ENCODE measurements at regions not wholly inside any gene's neighbourhood (a gene's known extent, or its start where the extent isn't known, plus 50 kb on each side); places are given as distances from the start of the nearest gene placed in this dataset.

DNA sequence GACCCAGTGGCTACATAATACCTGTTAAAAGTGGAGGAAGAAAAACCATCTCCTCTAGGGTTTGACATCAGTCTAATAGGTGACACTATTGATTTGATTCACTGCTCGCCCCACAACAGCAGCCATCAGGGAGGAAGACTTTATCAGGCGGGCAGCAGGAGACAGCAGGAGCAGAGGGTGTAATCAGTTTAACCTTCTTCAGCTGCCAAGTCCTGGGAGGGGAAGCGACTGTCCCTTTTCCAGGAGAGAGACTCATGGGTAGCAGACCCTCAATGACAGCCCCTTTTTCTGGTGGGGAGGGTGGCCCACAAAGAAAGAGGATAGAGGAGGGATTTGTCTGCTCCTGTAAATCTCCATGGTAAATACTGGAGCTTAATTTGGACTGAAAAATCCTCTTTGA lies 291.8 kb downstream of the HAPSTR1 start:
- DNase-seq = no peak

DNA sequence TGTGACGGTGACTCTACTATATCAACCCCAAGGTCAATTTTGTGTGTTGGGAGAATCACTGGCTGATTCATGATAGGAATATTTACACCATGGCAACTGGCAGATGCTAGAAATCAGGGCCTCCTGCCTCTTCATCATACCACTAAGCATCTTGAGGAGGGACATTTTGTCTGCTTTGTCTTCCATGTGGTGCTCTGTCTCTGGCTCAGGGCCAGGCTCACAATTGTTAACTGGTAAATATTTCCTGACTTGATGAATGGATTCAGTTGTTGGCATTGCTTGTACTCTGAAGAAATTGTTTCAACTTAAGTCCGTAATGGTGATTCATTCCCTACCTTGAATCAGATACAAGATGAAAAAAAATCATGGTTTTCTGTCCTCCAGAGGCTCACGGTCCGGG lies 292.7 kb downstream of the HAPSTR1 start:
- DNase-seq = no peak

DNA sequence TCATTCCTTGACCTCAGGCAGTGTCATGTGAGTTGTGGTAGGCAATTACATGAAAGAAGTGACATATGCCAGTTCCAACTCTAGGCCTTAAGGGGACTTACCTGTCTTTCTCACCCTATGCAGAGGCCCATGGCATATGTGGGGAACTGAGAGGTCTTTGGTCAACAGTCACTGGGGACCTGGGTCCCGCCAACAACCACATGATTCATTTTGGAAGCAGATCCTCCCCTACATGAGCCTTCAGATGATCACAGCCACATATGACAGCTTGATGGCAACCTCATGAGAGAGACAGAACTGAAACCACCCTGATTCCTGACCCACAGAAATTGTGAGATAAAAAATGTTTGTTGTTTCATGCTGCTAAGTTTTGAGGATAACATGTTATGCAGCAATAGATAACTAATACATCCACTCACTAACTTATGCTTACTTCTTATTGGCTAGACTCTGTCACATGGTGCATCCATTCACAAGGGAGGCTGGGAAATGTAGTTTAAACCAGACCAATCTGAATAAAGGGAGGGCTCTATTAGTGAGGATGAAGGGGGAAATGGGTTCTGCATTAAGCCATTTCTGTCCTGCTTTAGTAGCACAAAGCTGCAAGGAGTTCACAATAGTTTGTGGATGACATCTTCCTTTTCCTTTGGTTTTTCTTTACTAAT lies 298.2 kb downstream of the HAPSTR1 start:
- DNase-seq = no peak

DNA sequence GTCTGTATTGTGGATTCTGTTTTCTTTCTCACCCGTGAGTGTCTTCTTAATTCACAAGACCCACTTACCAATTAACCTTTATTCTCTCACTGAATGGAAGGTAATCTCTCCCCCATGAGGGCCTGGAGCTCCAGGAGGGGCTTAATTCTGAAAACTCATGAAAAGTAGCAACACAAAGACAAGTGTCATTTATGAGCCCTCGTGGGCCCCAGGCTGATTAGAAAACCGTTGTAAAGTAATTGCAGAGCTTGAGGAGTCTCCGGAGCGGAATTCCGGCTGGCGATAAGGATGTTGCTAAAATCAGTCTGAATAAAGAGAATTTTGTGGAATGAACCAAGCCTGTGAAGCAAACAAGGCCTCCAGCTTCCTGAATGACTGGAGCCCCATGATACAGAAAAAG lies 301.5 kb downstream of the HAPSTR1 start:
- no peak for DNase-seq

DNA sequence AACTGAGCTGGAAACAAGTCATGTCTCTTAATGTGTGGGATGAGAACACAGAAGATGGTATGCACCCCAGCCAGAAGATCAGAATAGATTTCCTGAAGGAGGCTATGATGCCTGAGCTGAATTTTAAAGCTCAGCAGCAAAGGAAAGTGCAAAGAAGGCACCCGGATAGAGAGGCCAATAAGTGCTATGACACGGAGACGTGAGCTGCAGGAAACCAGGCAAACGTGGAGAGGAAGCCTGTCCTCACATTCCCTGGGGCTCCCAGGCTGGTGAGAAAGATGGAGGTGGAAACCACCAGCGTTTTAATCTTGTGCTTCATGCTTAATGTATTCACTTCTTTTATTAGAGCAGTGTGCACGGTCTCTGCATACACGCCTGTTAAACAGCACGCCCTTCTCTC lies 302.1 kb downstream of the HAPSTR1 start:
- no peak for DNase-seq

DNA sequence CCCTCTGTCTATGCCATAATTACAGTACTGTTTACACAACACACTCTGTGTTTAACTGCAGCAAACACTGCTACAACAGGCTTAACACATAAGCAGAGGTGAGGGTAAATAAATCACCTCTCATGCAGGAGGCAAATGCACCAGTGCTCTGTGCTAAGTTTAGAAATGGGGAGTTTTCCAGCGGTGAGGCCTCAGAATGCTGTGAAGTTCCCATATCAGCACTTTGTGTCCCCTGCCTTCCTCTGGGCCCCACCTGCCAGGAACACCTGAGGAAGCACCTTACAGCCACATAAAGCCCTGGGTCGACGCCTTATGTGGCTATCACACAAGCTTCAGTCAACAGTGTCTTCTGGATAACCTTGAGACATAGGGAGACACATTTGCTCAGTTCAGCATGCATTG lies 304.5 kb downstream of the HAPSTR1 start:
- DNase-seq = no peak

DNA sequence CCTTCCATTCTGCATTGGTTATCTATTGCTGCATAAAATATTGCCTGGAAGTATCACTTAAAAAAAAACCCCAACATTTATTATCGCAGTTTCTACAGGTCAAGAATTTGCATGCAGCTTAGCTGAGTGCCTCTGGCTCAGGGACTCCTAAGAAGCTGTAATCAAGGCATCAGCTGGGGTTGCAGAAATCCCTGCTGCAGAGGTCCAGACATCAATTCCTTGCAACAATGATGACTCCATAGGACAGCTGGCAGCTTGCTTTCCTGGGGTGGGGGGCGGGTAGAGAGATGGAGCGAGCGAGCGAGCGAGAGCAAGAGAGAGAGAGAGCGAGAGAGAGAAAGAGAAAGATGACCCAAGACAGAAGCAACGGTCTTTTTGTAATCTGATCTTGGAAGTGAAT lies 308.1 kb downstream of the HAPSTR1 start:
- no peak for DNase-seq

DNA sequence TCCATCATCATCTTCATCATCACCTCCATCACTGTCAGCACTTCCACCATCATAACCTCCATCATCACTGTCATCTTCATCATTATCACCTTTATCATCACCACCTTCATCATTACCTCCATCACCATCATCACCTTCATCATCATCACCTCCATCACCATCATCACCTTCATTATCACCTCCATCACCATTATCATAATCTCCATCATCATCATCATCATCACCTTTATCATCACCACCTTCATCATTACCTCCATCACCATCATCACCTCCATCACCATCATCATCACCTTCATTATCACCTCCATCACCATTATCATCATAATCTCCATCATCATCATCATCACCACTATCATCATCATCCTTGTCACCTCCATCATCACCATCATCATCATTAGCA lies 309.7 kb downstream of the HAPSTR1 start:
- no peak for DNase-seq

DNA sequence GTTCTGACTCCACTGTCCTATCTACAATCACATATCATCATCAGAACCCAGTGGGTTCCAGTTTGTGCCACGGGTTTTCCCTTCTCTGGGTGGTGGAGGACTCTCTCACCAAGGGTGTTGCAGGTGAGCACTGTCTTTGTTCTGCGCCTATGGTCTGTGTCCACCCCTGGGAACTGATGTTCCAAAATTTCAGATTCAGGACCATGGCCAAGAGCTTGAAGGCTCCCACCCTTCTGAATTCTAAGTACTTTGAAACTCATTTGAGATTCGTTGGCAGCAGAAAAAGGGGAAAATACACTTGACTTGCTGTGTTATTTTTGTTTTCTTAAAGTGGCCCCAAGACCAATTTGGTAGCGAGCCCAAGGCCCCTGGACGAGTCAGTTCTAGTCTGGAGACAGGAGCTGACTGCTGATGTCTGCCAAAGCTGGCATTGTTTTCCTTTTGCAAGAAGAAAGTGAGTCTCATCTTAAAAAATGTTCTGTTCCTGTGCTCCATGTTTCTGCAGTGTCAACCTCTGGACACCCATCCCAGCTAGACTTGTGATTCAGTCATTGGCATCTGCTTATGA lies 310.9 kb downstream of the HAPSTR1 start:
- no peak for DNase-seq

DNA sequence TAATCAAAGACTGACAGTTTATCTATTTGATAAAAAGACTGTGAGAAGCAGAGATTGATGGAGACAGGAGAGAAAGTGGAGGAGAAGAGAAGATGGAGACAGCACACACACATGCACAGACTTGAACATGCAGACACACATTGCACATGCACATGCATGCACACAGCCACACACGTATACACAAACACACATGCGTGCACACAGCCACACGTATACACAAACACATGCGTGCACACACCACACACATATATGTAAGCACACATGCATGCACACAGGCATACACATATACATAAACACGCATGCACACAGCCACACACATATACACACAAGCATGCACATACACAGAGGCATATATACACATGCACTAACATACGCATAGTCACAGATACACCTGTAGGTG lies 313.4 kb downstream of the HAPSTR1 start:
- no peak for DNase-seq

DNA sequence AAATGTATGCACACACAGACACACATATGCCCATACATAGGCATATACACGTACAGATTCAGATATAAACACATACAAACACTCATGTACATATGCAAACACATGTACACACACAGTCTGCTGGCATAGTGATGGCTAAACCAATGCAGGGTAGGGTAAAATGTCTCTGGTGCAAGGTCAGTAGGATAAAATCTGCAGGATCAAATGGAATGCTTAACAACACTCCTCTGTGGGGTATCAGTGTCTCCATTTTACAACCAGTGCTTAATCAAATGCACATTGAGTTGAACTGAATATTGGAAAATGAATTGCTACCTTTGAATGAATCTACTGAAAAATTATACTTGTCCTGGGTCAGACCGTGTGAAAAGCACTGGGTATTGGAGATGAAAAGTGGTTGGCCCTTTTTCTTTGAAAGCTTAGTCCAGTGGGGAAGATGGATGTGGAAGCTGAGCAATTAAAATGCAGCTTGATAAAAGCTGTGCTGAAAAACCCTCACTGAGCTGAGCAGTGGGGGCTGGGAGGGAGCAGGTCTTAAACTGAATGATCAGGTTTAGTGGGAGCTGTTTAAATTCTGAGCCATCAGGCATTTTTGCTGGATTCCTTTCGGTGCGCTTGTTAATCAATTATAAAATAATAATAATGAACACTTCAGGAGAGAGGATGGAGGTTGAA lies 314.7 kb downstream of the HAPSTR1 start:
- no peak for DNase-seq

DNA sequence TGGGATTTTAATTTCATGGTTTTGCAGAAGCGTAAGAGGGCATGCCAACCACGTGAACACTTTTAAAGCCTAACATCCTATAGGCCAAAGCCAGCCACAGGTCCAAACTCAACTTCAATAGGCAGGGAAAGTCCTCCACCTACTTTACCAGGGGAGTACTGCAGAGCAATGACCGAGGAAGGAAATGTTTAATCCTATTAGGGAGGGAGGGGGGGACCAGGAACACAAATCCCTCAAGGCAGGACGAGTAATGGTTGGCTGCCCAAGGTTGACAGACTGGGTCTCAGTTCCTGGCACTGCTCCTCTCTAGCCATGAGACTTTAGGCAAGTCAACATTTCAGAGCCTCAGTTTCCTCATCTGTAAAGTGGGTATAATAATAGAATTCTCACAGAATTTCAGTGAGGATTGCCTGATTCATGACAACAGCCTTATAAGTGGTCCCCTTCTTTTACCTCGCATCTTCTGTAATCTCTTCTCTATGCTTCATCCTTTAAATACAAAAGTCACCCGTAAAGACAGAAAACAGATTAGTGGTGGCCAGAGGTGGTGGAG lies 315.8 kb downstream of the HAPSTR1 start:
- no peak for DNase-seq

DNA sequence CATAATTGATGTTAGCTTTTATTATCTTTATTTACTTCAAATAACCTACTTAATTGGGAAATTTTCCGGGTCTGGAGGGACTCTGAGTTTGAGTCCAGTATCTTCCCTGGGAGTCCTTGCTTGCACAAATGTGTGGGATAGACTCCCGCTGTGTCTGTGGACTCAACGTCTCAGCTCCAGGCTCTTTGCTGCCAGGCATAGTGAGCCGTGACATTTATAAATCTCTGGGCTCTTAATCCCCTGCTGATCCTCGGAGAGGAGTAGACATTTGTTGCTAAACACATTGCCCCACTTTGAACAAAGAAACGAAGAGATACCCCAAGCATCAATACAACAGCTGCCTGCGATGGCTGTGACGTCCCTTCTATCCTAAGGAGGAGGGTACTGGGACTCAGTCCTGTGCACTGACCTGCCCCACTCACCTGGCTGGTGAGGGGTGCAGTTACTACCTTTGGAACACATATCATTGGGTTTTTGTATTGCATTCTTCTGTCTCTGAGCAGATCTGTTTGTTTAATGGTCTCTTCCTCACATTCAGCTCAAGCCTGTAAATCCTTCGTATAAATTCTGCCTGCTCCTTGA lies 316.9 kb downstream of the HAPSTR1 start:
- no peak for DNase-seq

DNA sequence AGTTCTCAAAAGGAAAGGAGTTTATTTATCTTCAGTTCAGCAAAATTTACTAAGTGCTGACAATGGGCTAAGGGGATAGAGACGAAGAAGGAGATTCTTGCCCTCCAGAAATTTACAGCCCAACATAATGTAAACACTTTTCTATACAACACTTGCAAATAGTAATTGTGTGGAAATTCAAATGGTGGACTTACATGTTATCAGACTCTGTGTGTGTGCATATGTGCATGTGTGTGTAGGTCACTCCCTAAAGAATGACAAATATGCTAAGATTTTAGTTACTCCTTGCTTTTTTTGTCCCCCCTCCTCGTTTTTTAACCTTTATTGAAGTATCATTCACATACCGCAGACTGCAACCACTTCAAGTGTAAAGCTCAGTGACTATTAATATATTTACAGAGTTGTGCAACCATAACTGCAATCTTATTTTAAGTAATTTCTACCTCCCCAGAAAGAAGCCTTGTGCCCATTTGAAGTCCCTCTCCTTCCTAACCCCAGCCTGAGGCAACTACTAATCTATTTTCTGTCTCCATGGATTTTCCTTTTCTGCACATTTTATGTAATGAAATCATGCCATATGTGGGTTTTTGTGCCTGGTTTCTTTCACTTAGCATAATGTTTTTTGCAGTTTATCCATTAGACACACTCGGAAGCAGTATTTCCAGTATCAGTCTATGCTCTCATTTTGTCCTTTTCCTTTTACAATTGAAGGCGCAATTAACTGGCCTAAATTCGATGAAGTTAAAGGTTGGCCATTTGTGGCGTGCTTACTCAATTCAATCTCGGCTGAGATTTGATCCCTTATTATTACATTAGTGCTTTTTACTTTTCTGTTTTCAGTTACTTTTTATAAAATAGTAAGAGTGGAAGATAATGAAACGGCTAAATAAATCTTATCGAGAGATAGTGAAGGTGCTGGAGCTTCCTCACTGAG lies 318.4 kb downstream of the HAPSTR1 start:
- DNase-seq = no peak

DNA sequence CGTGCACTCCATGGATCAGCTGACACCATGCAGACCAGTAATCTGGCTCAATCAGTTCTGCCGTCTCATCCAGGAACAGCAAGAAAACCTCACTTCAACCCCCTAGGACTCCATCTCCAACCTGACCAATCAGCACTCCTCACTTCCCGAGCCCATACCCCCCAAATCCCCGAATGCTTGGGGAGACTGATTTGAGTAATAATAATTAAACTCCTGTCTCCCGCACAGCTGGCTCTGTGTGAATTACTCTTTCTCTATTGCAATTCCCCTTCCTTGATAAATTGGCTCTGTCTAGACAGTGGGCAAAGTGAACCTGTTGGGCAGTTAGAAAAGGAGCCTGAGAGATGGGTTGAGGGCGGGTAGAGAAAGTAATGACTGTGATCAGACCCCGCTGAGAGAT lies 320.0 kb downstream of the HAPSTR1 start:
- no peak for DNase-seq

DNA sequence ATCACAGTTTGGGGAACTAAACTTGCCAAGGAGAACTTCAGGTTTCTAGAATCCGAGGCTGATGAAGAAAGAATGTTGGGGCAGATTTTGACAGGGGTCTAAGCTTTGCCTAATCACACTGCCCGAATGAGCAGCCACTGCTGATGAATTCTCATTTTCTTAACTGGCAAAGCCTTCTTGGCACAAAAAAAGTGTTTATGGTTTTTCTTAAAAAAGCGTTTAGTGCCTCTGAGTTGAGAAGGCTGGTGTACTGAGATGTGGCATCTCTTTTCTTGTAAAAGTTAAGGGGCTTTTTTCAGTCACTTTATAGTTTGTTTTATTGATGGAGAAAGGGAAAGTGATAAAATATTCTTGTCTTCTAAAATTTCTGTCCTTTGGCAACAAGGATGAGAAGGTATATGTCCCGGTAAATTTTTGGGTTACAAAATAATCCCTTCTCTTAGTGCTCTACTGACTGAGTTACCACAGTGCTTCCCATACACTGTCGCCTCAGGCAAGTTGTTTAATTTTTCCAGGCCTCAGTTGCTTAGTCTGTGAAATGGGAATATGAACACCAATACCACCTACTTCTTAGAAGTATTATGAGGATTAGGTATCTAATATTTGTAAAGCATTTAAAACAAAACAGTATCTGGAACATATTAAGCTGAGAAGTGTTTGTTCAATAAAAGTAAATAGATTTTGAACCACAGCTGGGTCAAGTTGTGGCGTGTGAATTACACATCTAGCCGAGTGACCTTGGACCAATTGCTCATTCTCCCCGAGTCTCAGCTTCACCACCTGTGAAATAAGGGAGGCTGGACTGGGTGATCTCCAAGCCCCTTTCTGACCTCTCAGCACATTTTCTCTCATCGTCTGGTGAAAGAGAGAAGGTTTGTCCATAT lies 320.8 kb downstream of the HAPSTR1 start:
- DNase-seq = no peak

DNA sequence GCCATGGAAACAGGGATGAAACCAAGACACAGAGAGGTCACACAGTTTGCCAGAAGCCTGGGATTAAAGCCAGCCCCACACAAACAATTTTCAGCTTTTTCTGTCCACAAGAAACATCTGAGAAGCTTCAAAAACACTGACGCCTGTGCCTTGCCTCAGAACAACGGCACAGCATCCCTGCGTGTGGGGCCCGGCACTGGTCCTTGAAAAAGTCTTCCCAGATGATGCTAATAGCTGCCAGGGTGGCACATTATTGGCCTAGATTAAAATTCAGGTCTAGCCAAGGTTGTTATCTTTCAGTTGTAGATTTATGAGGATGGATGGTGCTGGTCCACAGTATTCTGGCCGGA lies 321.4 kb downstream of the HAPSTR1 start:
- DNase-seq = no peak

DNA sequence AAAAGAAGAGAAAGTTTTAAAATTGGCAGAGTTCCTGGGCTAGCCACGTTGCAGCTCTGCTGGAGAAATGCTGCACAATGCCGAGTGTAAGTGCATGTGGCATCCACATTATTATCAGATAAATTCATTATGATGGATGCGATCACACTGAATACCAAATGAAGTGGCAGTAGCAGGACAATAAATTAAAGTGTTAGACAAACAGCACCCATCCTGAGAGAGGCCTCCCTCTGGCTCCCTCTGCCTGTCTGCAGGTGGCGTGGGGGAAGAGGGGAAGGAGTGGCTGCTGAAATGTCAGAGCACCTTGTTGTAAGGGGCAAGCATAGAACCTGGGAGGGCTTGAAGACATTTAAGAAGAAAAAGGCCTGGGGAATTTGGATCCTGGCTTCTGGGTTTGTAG lies 324.1 kb downstream of the HAPSTR1 start:
- no peak for DNase-seq

DNA sequence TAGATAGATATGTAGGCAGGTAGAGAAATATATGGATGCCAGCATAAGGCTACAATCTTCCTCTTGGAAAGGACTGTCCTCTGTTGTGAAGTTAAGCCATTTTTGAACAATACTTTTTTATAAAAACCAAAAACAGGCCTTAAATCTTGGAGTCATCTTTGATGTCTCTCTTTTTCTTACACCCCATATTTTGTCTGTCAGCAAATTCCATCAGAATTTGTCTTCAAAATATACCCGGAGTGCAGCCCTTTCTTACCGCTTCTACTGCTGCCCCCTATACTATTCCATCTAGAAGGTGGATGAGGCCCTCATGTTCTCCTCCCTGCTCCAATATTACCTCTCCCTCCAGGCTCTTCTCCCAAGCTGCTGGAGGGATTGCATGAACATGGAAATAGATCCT lies 326.5 kb downstream of the HAPSTR1 start:
- no peak for DNase-seq

DNA sequence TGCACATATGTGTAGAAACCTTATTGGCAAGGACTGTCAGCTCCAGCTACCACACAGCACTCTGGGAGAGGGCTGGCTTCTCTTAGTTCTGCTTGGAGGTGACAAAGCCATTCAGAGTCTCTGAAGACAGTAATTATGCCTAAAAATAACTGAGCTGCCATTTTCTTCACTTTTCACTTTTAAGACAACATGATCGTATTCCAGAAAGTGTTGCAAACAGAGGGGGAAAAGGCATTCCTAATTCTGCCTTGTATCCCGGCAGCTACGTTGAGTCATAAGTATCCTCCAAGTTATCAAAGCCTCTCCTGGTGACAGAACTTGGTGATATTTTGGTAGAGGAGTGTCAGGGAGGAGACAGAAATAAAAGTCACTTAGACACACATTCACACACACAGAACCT lies 327.7 kb downstream of the HAPSTR1 start:
- DNase-seq = no peak

DNA sequence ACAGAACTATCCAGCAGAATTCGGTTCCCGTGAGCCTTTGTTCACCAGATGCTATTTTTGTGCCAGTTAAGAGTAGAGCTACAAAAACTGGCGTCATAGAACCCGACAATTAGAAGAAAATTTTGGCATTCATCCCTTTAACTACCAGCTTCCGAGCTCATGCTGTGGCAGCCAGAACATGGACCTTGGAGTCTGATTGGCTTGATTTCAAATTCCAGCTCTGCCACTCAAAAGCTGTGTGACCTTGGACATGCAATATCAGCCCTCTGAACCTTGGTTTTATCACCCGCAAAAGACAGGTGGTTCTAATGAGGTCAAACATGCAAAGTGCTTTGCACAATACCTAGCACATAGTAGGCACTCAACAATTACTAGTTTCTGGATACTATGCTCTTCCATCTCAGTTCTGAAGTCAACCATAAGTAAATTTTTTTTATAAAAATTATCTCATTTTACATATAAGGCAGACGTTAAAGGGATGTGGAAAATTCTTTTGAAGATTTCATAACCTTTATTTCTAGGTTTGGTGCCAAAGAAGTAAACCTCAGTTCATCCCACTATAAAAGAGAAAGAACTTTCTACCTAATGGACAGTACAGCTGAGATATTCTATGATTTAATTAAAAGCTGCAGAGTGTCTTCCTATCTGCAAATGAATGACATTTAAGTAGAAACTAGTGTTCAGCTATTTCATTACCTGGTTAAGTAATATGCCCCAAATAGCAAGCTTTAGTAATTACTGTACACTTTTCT lies 331.5 kb downstream of the HAPSTR1 start:
- DNase-seq = no peak

Measured in stimulated activated CD4-positive, alpha-beta T cell treated with anti-CD3 and anti-CD28 coated beads, Interleukin-4, amount 100 ng/mL, for 1 hour (primary cell).